GM19240 (cell line): ENCODE measurements at regions not wholly inside any gene's neighbourhood (a gene's known extent, or its start where the extent isn't known, plus 50 kb on each side); places are given as distances from the start of the nearest gene placed in this dataset.

Experiments
- DNase-seq: peaks from one replicate; pipeline ENCODE4 v3.0.0; 2011; ENCODE audit warnings: low spot score; ENCODE audit not compliant: insufficient read length

DNA sequence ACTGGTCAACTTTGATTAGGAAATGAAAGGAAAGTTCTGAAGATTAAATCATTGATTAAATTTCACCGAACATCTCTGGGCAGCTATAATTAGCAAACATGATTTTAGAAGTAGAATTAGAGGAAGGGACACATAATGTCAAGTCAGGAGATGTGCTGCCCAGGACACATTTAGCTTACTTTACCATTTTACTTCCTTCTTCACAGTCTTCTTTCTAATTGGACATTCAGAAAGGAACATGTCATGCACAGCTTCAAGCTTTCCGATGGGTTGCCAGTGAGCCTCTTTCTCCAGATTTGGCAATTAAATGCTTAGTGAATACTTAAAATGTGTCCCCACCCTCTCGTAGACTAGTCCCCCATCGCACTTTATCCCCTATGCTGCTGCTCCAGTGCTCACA, 234.7 kb downstream of the FAM76B start:
- DNase-seq: no peak

DNA sequence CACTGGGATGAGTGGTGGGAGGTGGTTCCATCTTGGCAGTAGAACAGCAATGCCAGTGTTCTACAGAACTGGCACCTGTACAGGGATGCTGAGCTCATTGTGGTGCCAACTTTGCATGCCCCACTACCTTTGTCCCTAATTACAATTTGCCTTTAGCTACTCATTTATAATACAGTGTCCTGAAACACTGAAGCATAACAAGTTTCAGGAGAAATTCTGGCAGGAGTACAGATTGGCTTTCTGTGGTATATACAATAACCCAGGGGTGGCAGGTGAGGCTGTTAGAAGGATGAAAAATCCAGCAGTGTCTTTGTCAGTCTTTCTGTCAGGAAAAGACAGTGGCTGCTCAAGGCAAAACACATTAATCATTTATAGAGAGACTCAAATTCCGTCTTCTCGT, 240.3 kb downstream of the FAM76B start:
- DNase-seq: no peak

DNA sequence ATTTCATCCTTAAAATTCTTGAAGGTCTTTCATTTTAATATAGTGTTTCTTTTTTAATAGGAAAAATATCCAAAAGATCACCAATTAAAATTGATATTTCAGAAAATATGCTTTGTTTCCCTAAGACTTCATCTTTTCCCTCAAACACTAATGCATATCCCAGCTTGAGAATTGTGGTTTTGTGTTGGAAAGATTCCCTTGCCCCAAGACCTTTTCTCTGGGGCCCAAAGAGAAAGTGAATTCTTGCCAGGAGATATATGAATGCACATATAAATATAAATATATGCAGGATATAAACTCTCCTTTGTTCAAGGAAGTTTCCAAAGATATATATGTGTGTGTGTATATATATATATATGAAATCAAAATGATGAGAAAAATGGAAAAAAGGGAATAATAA, 241.2 kb downstream of the FAM76B start:
- DNase-seq: no peak

DNA sequence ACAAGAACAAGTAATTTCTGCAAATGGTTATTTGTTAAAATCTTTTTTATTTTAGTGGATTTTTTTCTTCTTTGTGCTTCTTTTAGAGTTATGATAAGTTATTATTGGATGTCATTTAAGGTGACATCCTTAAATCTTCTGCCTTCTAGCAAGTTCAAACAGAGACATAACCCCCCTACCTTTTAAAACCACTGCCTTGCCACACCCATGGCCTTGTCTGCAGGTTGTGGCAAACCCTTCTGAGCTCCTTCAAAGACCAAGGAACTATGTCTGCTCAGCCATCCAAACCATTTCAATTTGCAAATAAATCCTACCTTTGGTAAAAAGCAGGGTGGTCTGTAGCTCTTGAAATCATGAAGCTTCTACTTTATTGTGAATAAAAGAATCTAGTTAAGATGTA, 241.6 kb downstream of the FAM76B start:
- no peak for DNase-seq

DNA sequence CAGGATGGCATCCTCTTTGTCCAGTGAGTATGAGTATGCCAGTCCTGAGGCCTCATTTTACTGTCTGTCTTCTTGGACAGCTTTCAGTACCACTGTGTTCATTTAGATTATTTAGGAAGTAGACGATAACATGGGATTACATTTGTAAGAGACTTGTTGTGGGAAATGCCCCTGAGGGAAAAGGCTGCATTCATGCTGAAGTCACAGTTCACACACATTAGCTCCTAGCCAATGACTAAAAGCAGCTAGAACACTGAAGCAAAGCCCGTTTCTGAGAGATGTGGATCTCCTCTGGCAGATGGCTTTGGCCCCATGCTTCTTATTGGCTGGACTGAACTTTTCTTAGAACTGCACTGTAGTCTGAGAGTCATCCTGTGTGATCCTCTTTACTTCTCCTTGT, 242.4 kb downstream of the FAM76B start:
- no peak for DNase-seq

DNA sequence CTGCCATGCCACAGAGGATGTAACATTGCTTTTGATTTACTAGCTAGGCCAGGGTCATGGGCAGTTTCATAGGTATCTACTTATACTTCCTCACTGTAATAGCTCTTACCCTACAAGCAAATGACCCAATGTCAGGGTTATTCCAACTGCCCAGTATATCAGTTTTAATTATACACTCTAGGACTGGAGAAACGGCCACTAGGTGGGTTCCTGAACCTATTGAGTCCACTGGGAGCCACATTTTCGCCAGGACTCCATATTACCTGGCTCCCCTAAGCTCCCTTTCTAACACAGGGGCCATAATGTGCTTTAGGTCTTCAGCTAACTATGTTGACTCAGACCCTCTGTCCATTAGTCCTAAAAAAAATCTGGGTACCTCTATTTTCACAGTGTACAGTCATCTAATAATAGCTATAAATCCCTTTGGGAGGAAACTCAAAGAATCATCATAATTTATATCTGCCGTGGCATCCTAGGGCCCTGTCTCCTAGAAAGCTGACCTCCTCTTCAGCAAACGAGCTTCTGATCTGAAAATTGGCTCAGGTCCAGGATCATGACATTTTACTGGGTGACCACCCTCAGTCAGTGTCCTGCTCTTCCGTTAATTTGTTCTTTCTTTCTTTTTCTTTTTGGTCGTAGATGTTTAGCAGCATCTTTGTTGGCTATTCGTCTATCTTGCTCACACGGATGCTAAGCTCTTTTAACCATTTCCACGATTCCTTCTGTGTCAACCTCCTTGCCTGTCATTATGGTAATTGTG, 244.3 kb downstream of the FAM76B start:
- no peak for DNase-seq

DNA sequence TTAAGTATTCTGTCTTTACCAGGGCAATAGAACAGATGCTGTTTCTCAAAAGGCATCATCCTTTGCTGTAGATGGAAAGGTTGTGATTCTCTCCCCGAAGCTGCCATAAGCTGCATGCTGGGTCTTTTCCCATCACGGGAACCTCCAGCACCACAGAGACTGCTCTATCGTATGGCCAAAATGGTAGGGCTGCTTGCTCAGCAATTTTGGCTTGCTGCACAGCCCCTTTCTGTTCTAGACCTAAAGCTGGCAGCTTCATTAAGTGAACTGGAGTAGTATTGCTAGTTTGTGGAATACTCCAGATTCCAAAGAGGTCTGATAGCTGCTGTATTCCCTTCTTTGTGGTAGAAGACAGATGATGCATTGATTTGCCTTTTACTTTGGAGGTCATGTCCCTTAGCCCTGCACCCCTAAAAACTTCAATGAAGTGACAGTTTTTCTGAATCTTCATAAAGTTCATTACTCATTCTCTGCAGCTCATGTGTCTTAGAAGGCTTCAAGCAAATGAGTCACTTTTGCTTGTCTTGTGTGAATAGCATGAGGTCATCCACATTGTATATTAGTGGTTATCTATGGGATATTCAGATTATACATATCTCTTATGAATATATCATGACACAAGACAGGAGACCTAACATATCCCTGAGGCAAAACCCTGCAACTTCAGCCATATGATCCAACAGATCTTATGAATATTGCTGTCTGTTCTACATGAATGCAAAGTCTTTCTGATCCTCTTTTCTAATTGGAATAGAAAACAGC, 245.3 kb downstream of the FAM76B start:
- no peak for DNase-seq

DNA sequence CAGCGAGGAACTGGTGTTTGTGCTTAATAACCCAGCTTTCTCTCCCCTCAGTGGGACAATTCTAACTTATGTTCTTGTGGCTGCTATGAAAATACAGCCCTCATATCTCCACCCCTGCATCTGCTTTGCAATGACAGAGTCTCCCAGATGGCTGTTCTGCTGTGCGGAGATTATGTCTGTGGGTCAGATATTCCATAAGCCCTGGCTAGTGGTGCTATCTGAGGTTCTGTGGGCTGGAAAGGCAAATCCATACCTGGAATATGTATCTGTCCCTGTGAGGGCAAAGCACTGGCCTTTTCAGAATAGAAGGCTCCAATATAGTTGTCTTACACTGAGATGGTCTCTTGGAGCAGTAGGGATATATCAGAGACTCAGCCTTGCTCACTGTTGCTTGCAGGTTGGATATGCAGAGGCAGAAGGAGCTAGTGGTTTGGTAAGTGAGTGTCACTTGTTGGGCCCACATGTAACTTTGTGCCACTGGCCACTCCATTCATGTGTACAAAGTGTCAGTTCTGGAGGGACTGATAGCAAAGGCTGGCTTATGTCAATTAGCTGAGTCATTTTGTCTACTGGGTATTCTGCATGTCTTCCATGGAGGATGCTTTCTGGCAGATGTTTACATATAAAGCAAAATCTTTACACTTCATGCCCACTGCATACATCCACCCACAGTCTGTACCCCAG, 246.6 kb downstream of the FAM76B start:
- DNase-seq: no peak

DNA sequence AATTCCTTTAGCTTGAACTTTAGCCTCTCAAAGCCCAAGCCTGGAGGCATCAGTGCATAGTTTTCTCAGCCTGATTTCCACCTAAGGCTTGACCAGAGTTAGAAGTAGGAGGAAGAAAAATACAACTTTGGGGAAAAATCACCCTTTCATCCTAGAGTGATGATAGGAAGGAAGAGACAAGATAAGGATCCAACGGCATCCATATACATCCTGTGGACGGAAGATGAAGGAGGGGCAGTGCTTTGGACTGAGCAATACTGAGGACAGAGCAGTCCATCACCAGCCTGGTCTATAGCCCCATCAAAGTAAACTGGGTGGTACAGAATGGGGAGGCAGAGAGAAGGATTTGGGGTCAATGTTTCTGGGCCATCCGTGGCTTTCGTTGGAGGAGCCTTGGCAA, 247.9 kb downstream of the FAM76B start:
- no peak for DNase-seq

DNA sequence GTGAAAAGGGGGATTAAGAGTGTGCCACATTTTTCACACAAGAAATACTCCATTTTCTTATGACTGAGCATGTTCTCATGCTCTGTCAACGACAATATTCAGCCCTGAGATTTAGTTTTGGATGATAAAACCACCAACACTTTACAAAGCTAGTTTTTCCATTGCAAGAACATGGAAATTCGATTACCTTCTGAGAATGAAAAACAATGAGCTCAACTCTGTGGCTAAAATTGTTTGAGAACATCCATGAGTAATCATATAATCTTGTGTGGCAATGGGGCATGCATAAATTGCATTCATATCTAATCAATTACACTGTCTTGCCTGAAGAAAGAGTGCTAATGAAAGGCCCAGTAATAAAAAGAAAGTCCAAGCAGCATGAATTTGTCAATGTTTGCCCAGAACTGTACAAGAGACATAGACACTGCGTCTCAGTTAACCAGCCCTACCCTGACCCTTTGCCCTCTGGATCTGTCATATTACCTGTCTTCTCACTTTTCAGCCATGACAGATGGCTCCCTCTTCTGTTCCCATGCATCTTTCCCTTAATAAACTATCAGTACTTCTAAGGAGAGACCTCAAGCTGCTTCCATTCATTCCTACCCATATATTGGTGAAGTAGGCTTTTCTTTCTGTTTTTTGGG, 253.4 kb downstream of the FAM76B start:
- DNase-seq: no peak

DNA sequence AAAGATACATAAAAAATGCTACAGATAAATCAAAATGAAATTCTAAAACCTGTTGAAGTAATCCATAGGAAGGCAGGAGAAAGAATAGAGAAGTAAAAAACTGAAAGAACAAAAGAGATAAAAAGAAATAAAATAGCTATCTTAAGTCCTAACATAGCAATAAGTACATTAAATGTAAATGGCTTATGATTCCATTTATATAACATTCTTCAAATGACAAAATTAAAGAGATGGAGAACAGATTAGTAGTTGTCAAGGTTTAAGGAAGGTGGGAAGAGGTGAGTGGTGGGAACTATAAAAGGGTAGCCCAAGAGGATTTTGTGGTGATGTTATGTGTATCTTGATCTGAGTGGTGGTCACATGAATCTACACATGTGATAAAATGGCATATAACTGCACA, 254.8 kb downstream of the FAM76B start:
- no peak for DNase-seq

DNA sequence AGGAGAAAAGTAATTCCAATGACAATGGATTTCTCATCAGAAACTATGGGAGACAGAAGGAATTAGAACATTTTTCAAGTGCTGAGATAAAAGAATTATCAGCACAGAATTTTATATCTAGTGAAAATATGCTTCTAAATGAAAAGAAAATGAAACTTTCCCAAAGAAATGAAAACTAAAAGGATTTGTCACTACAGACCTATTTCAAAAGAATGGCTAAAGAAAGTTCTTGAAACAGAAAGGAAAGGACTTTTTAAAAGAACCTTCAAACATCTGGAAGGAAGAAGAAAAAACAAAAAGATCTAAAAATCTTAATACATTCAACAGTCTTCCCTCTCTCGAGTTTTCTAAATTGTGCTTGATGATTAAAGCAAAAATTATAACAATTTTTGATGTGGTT, 255.4 kb downstream of the FAM76B start:
- DNase-seq: no peak

DNA sequence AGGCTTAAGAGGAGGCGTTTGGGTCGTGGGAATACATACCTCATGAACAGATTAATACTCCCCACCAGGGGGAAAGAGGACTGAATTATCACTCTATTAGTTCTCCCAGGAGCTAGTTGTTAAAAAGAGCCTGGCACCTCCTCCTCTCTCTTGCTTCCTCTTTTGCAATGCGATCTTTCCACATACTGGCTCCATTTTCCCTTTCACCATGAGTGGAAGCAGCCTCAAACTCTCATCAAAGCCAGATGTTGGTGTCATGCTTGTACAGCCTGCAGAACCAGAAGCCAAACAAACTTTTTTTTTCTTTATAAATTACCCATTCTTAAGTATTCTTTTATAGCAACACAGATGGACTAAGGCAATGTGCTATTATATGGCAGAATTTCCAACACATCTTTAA, 258.5 kb downstream of the FAM76B start:
- no peak for DNase-seq

DNA sequence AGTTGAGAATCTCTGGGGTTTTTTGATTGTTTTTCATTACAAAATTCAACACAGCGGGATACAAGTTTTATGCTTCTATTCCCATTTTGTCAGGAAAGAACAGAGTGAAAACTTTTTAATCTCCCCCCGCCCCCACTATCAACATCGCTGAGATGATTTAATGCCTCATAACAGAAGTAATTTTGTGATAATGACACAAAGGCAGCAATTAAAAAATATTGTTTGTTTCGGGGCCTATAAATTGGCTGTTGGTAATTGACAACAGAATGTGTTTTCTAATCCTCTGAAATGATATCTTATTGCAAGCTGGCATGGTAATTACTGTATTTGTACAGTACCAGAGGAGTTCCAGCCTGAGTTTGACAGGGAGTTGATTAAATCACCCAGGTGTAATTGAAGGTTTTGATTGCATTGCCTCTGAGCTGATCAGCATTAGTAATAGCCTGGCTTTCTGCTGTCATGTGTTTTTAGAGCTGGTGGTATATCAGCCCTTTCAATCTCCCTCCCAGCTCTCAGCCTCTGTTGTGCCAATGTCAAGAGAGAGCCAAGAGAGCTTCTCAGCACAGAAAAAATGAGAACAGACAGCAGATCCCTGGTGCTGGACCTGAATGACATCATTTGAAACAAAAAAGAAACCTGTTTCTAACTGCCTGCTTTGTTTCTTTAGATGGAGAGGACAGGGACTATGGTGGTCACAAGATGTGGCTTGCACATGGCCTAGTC, 265.1 kb downstream of the FAM76B start:
- no peak for DNase-seq

DNA sequence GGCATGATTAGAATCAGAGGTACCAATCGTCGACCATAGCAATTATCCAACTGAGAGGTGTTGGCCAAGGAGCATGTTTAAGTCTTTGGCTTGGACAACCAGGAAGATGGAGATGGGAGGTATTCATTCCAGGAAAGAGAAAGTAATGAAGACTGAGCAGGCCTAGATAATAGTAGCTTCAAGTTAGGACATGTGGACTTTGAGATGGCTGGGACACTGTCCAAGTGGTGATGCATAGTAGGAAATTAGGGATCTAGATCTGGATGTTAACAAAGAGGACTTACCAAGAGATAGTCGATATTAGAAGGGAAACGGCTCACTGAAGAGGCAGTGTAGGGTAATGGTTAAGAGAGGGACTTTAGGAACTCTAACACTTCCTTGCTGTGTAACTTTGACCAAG, 266.7 kb downstream of the FAM76B start:
- DNase-seq: no peak

DNA sequence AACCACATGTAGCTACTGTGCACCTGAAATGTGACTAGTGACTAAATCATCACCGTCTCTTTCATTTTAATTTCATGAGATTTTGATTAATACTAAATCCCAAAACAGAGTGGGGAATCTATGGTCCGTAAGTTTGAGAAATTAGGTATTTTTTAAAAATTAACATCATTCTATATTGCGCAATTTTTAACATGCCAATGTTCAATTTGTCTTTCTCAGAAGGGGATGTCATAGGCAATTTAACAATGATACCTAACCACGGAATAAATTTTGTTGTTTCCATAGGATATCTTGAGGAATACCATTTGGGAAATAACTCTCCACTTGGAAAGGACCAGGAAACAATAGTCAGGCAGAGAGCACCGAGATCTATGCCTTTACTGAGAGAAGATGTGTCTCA, 267.7 kb downstream of the FAM76B start:
- DNase-seq: no peak

DNA sequence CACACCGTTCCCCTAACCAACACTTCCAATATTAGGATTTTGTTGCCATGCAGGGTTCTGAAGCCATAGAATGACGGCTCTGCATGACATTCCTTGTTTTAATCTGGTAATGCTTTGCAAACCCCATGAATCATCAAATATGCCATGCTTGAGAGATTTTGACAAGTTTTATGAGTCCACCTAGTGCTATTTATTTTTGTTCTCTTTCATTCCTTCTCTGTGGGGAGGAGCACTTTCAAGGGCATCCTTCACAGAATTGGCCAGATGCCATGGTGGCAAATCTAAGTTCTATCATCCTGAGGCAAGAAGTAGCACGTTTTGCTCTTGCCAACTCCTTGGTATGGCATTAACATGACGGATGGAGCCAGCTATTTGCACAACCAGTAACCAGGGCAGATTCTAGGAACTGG, 268.4 kb downstream of the FAM76B start:
- no peak for DNase-seq

DNA sequence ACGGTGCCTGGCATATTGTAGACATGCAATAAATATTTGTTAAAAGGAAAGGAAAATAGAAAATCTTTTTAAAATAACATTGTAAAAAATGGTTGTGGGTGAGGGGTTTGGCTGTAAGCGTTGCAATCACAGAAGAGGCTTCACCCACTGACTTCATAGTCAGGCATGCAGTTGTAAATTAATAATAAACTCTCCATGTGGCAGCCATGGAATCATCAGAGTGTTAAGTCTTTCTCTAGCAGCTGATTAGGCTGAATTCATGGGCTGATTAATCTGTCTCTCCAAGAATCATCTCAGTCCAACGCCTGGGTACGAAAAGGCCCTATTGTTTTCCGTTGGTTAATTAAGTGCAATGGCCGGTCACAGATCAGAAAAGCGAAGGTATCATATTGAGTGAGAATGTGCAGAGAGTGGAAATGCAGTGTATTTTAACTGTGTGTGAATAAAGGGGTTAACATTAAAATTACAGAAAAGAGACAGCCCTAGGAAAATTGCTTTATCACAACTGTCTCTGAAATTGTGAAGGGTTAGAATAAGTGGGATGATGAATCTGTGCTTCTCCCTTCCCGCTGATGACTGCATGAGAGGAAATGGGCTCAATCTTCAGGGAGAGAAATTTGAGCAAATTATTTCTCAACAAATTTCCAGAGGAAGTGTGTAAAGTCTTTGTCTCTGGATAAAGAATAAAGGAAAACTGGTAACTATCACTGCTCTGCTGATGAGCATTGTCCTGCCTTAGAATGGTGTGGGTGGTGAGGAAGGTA, 269.0 kb downstream of the FAM76B start:
- DNase-seq: no peak

DNA sequence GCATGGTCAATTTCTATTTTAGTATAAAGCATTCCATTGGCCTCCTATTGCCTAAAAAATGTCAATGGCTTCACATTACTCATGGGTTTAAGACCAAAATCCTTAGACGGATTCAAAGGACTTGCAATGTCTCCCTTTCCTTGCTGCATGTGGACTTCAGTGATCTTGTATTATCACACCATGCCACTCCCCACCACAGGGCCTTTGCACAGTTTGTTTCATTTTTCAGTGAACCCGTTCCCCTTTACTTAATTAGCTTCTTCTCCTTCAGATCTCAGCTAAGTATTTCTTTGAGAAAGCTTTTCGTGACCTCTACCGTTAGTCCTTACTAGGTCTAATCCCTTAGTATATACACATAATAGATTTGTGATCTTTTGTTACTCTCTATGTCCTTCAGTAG, 269.7 kb downstream of the FAM76B start:
- no peak for DNase-seq

DNA sequence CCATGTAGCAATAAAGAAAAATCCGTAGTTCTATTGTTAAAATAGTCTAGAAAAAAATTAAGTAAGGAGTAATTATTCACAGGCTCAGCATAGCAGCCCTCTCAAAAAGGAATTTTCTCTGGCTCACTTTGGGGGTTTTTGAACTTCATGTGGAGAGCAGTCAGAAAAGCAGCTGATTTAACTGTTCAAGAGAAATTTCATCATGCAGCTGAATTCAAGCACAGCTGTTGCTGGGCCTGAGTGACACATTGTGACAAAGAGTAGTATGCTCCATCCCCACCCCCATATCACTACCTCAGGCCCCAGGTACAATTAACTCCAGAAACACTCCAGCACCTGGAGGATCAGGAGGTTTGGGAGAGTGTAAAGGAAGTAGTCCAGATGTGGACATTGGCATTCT, 272.1 kb downstream of the FAM76B start:
- DNase-seq: no peak

DNA sequence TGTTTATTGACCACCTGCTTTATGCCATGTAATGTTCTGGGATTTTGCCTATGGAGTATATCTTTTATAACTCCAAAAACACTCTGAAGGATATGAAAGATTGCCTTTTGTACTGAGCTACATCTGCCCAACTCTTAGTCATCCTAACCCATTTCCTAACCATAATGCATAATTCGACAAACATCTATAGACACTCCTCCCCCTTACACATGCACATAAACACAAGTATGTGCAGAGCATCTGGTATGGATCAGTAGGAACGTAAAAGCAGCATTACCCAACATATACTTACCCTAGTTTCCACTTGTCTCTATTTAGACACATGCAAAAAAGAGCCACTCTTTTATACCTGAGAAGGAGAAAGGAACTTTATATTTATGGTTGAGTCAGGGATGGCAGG, 272.8 kb downstream of the FAM76B start:
- no peak for DNase-seq
